Posterior cingulate gyrus (tissue), 11 donors: ENCODE measurements at regions not wholly inside any gene's neighbourhood (a gene's known extent, or its start where the extent isn't known, plus 50 kb on each side); places are given as distances from the start of the nearest gene placed in this dataset.
A peak's percentile ranks its signal among the peaks of the same experiment; 100 is the strongest.
"Not testable (repeated sequence)": the region's sequence is repeated elsewhere in the genome, so short reads cannot be mapped to it uniquely, and the experiment has no call there.

Experiments used
- DNase-seq, 10 donors: peaks; one replicate each; pipeline versions ENCODE4 v3.0.0 to v3.0.0-alpha.2; 2020 to 2021; ENCODE audit warnings: mixed read lengths in 3 of 10
- intact Hi-C: fragments of 100-400 bp; cut with DNase I; formaldehyde crosslinking; loops from one replicate; pipeline ENCODE4 v1.15.1; 2023

DNA sequence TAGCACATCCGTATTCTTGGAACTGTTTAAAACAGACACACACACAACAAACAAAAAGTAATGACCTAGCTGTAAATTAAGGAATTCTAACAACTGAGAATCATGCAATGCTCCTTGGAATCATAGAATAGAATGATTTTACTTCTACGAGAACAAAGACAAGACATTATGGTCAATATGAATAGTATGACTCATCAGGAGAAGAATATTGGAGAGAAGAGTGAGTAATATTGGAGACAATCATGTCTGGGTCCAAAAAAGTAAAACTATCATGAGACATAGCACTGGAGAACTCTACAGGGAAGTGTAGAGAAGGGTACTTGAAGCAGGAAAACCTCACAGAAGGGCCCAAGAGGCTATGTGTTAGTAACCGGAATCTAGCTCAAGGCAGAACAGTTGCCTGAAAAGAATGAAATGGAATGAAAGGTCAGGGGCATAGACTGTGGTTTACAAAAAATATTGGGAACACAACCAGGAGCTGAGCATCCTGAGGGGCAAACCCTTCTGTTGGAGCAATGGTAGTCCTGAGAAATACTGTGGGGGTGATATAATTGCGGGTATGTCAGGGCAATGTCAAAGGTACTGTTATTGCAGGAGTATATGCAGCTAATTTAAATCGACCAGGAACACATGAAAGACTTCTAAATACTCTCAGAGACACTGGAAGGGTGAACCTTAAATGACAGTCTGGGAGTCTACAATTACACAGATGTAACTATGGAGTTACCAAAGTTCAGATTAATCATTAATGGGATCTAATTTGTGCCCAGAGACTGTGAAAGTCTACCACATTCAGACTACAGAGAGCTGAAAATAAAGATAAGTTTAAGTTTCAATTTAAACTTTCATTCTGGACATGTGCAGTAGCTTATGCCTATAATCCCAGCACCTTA, 201.2 kb downstream of the BCHE start:
- DNase-seq, result no peak
- intact Hi-C loops, result no loop called here

DNA sequence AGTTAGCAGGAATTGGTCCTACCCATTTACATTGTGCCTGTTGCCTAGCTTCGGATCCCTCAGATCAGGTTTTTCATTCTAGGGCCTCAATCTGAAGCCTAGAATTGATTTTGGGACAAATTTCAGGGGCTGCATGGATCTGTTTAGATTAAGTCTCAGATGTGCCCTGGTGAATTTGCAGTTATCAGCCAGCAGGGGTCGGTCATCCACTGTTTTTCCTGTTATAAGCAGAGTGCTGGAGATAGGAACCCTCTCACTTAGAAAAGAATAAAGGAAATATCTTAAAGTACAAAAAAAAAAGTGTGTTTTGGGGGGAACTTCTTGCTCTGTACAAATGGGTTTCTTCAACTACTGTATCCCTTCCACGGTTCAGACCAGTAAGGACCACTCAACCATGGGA, 212.5 kb downstream of the BCHE start:
- no peak for DNase-seq
- intact Hi-C loops, result no loop called here

DNA sequence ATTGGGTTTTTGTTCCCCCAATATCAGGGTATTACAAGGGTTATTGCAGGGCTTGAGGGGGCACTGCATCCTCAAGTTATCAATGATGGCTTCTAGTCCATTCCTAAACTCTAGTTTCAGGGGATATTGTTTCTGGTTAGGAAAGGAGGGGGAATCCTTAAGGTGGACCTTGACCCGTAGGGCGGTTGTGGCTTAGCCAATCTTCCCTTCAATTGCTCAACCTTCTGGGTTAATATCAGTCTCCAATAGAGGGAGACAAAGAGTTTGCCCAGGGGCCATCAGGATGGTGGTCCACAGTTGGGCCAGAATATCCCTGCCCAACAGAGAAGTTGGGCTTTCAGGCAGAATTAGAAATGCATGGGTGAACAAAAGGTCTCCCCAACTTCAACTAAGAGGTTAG, 214.9 kb downstream of the BCHE start:
- intact Hi-C loops, result no loop called here
- DNase-seq, result no peak

DNA sequence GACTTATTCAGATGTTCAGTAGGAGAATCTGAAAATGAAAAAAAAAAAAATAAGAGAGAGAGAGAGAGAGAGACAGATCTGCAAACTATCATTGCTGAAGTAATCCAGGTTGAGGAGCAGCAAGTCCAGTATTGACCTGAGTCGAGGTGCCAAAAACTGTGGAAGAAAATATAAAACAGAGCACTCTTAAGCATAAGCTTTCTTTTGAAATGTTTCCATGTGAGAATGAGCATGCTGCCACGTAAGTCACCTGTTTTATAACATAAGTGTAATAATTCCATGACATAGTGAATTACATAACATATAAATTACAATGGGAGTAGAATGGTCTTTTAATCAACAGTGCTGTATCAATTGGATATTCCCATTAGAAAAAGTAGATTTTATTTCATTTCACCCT, 218.2 kb downstream of the BCHE start:
- intact Hi-C loops, result no loop called here
- DNase-seq, result no peak

DNA sequence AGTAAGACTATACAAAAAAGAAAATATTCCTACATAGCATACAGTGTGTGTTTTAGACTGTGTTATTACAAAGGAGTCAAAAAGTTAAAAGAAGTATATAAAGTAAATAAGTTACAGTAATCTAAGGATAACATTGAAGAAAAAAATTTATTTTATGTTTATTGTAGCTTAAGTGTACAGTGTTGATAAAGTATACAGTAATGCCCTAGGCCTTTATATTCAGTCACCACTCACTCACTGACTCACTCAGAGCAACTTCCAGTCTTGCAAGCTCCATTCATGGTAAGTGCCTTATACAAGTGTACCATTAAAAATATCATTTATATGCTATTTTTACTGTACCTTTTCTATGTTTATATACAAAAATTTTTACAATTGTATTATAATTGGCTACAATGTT, 220.1 kb downstream of the BCHE start:
- no peak for DNase-seq
- intact Hi-C loops, result no loop called here

DNA sequence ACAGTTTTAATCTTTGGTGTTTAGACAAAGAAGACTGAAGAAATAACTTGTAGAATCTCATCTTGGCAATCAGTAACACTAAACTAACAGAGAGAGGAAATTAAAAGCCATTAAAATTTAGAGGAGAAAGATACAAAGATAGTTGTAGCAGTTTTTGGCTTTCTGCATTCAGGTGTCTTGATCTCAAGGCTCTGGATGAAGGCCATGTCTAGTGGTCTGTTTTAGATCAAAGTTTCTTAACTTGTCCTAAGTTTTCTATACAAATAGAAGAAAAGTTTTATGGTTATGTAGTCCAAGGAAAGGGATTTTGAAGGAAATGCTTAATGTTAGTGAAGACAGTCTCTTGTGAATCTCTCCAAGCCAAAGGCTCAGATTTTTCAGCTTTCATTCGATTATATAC, 222.9 kb downstream of the BCHE start:
- intact Hi-C loops, result no loop called here
- DNase-seq, result no peak

DNA sequence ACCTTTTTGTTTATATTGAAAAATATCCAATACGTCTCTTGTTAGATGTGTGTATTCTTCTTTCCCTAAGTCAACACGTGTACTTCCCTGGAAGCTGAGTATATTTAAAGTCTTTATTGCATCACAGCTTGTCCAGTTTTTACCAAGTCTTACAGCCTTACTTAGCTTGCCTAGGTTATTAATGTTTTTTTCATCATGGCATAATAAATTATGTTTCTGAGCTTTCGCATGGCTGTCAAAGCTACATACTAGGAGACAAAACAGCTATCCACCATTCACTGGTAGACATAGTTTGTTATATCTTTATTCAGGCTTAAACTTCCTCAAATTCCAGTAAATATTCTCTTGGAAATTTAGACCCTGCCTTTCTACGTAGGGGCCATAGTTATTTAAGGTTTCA, 224.2 kb downstream of the BCHE start:
- intact Hi-C loops, result no loop called here
- no peak for DNase-seq

DNA sequence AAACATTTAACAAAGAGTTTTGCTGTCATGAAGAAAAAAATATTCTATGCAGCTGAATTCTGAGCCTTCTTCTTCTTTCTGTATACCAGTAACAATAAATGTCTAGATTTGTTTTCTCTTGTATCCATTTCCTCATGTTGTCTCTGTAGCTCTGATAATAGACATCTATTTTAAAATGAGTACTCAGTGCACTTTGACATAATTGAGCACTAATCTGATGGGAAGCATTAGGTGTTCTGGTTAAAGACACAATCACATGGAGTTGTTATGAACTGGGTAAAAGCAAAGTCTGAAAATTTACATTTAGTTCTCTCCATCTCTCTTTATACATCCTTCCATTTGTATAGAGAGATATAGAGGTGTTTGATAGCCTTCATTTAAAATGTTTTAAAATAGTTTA, 230.0 kb downstream of the BCHE start:
- intact Hi-C loops, result no loop called here
- no peak for DNase-seq

DNA sequence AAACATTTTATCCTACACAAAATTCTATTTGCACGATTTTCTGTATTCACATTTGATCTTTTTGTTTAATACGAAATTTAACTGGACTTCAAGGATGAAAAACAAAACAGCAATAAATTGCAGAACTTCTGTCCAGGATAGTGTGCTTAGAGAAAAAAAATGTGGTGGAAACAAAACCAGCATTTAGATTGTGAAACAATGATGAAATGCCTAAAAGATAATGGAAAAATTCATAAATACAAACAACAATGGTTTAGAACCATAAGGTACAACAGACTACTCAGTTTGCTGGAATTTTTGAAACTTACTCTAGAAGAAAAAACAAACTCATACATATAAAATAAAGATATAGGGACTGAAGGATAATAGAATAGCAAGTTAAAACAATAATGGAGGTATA, 234.0 kb downstream of the BCHE start:
- intact Hi-C loops, result no loop called here

DNA sequence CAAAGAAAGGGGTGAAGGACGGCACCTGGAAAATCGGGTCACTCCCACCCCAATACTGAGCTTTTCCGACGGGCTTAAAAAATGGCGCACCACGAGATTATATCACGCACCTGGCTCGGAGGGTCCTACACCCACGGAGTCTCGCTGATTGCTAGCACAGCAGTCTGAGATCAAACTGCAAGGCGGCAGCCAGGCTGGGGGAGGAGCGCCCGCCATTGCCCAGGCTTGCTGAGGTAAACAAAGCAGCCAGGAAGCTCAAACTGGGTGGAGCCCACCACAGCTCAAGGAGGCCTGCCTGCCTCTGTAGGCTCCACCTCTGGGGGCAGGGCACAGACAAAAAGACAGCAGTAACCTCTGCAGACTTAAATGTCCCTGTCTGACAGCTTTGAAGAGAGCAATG, 264.7 kb downstream of the BCHE start:
- peak in 1 of 10 donors; percentile 66 for DNase-seq
- intact Hi-C loops, result not testable (repeated sequence)

More for the DNA sequence above, 234.0 kb downstream of the BCHE start:
- DNase-seq, result no peak

DNA sequence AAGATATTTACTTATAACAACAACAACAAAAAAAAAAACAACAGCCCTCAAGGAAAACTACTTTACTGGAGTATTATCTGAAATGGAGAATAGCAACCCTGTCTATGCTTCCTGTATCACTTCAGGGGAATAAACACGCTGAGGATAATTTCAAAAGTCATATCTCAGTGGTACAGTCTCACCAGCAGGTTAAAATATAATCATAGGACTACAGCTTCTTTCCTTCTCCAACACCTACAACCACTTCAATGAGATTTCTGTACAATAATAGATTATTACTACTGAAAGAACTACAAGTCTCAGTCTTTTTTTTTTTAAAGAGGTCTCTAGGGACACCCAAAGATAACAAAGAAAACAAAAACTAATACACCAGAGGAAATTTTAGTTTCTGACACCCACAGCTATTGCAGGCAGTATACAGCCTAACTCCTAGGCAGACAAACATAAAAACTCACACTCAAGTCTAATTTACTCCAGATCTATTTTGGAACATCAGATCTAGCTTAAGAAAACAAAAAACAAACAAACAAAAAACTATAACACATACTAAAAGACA, 268.2 kb downstream of the BCHE start:
- intact Hi-C loops, result no loop called here
- no peak for DNase-seq

DNA sequence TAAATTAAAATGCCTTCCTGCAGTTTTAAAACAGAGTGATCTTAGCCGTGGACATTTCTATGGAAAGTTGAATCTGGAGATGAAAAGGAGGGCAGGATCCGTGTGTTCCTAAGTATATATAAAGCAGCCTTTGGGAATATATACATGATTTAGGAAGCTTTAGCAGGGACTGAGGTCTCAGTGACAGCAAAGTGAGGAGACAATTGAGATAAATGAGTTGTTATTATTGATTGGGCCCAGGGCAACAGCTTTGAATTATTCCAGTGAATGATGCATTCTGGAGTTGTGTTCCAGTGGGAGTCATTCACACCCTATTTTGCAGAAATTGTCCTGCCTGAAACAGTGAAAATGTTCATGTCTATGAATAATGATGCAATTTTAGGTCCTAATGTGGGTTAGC, 281.4 kb downstream of the BCHE start:
- DNase-seq, result no peak
- intact Hi-C loops, result no loop called here

DNA sequence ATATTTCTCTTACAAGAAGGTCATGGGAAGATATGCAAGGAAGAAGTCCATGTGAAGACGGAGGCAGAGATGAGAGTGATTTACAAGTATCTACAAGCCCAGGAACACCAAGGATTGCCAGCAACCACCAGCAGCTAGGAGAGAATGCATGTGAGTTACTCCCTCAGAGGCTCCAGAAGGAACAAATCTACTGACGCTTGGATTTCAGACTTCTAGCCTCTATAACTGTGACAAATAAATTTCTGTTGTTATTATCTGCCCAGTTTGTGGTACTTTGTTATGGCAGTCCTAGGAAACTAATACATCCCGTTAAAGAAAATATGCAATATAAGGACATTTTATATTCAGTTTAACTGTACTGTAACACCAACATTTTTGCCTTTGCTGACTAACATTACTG, 283.9 kb downstream of the BCHE start:
- intact Hi-C loops, result no loop called here
- DNase-seq, result no peak

DNA sequence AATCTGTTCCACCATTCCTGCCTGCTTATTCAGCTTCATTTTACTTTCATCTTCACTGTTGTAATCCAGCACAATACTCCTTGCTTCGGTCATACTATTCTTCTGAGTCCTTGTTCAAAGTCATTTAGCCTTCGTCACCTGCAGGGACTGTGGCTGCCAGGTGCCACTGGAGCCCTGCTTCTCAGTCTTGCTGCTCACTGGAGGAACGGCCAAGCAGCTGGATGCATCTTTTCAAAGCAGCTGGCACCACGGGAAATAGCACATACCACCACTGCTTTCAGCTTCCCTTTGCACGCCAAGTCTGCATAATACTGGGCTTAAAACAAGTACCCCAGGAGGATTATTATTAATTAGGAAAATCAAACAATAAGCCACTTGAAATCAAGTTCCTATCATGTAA, 287.6 kb downstream of the BCHE start:
- no peak for DNase-seq
- intact Hi-C loops, result no loop called here

DNA sequence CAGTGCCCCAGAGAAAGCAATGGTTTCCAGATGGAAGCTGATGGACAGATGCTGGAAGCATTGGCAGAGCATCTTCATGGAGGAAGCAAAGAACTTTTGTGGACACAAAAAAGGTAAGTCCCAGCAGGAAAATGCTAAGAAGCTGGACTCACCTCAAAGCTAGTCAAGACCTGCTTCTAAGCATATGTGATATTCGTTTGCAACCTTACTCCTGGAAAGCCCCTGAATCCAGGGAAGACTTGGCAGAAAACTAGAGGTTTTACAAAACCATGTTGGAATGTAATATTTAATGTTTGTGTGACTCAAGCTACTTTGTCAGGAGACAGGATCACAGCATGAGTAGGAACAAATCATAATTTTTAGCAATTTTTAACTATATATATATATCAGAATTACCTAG, 288.2 kb downstream of the BCHE start:
- intact Hi-C loops, result no loop called here
- no peak for DNase-seq

DNA sequence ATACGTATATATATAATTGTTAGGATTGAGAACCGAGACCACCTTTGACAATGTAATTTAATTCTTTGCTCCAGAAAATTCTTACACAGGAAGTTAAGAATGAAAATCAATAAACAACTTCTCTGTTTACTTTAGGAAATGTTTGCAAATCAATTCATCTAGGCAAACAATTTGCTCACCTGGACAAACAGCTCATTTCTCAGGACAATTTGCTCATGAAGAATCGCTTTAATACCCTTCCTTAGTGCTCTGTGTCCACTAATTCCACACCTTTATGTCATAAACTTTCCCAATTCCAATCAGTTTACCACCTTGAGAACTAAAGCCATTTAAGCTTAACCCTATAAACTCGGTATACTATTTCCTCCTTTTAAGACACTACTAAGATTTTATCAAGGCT, 292.2 kb downstream of the BCHE start:
- intact Hi-C loops, result no loop called here
- DNase-seq, result no peak

DNA sequence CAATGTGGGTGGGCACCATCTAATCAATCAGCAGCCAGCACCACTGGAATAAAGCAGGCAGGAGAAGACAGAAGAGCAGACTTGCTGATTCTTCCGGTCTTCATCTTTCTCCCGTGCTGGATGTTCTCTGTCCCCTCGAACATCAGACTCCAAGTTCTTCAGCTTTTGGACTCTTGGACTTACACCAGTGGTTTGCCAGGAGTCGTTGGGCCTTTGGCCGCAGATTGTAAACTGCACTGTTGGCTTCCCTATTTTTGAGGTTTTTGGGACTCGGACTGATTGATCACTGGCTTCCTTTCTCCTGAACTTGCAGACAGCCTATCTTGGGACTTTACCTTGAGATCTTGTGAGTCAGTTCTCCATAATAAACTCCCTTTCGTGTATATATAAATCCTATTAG, 292.8 kb downstream of the BCHE start:
- DNase-seq, result no peak
- intact Hi-C loops, result no loop called here

DNA sequence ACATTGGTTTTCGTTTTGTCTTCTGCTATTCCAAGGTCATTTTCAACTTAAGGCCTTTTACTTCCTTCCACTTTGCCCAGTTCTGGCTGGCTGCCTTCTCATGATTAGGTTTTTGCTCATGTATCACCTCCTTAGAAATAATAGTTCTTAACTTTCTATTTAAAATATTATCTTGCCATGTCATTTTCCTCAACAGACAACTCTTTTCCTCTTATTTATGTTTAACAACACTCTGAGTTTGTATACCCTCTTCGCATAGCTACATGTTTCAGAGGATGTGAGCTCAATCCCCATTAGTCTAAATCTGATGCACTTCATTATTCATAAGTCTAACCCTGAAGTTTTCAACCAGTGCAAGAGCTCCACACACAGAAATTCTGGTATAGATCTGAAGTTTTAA, 299.1 kb downstream of the BCHE start:
- no peak for DNase-seq
- intact Hi-C loops, result no loop called here

DNA sequence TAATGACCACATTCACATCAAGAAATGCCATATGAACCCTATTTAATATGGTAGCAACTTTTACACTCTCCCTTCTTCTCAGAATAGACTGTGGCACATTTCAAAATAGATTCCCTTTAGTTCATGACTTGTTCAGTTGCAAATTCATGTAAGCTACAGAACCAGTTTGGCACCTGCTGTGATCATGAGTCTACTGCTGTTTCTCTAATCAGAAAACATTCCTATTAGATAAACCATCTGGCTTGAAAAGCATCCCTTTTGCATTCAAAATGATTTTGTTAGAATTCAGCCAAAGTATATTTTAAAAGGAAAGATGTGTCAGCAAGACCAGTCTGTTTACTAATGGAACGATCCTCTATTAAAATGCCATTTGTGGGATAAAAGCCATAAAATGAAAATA, 304.4 kb downstream of the BCHE start:
- DNase-seq, result no peak
- intact Hi-C loops, result no loop called here

DNA sequence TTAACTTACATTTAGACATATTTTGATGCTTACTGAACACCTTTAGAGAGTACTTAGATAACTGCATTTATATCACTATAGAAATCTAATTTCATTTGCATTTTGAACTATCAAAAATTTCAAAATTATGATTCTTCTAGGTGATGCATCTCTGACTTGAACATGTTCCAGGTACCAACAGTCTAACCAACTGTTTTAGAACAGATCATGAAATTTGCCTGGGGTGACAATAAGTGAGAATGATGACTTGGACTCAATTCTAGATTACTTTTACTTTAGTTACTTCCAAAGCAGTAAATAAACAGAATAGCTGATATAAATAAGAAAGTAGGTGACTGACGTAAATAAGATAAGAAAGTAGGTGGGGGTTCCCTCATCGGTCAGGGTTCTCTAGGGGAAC, 307.8 kb downstream of the BCHE start:
- intact Hi-C loops, result no loop called here
- DNase-seq, result no peak

DNA sequence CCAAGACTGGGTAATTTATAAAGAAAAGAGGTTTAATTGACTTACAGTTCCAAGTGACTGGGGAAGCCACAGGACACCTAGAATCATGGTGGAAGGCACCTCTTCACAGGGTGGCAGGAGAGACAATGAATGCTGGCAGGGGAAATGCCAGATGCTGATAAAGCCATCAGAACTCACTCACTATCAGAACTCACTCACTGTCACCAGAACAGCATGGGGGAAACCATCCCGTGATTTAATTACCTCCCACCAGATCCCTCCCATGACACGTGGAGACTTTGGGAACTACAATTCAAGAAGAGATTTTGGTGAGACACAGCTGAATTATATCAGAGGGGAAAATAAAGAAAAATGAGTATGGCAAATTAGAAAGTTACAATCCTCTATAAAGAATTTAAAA, 310.9 kb downstream of the BCHE start:
- no peak for DNase-seq
- intact Hi-C loops, result no loop called here

DNA sequence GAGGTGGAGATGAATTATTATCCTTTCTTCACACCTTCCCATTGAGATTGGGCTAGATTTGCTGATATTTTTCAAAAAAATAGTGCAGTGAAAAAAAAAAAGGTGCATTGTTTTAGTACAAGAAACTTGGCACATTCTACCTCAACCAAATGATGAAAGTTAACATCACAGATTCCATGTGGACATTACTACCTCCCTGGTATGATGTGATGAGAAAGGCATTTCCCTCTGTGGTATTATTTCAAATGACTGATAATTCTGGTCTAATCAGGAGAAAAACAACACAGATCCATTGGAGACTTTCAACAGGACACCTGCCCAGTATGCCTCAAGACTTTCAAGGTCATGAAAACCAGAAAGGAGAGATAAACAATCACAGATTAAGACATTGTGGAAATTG, 313.4 kb downstream of the BCHE start:
- DNase-seq, result no peak
- intact Hi-C loops, result no loop called here

DNA sequence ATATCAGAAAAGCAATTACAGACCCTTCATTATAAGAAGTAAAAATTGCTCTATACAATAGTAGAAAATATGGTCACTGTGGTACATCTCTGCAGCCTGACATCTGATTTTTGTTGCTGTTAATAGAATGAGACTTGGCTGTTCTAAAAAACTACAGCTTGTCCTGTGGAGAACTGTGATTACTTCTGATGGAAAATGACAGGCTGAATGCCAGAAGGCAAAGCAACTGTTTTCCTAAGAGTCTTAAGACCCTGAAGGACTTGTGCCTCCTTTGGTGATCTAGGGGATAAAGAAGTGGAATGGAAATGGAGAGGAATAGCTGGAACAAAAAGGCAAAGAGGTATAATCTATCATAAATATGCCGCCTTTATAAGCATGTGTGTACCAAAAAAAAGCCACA, 314.8 kb downstream of the BCHE start:
- DNase-seq, result no peak
- intact Hi-C loops, result no loop called here
